ENCODE measurements at regions not wholly inside any gene's neighbourhood (a gene's known extent, or its start where the extent isn't known, plus 50 kb on each side); places are given as distances from the start of the nearest gene placed in this dataset.
A peak's percentile ranks its signal among the peaks of the same experiment; 100 is the strongest.
"Not testable (repeated sequence)": the region's sequence is repeated elsewhere in the genome, so short reads cannot be mapped to it uniquely, and the experiment has no call there.

- Histone ChIP-seq H3K4me3 (no peak overlapping the region), H3K36me3 (no peaks in the 10 kb centered on the region), H3K9me3 (replicated peaks) (no peaks in the 10 kb centered on the region), H3K27me3 (no peaks in the 10 kb centered on the region), H3K4me1 (no peaks in the 10 kb centered on the region), H3K27ac (no peak overlapping the region)
- DNase-seq: no peak
These were observed 834.2 kb downstream of the STPG2 start for GRCh38 chr4:97309121-97309520.

GRCh38 chr4:97317201-97317600 lies 826.1 kb downstream of the STPG2 start:
- Histone ChIP-seq H3K9me3 (replicated peaks) (no peaks in the 10 kb centered on the region), H3K4me3 (no peak overlapping the region), H3K4me1 (no peaks in the 10 kb centered on the region), H3K27ac (no peak overlapping the region), H3K36me3 (no peaks in the 10 kb centered on the region), H3K27me3 (no peaks in the 10 kb centered on the region)
- DNase-seq: no peak

GRCh38 chr4:97317671-97318070 lies 825.6 kb downstream of the STPG2 start:
- Histone ChIP-seq H3K4me3 (no peak overlapping the region), H3K27ac (no peak overlapping the region), H3K36me3 (no peaks in the 10 kb centered on the region), H3K27me3 (no peaks in the 10 kb centered on the region), H3K9me3 (replicated peaks) (no peaks in the 10 kb centered on the region), H3K4me1 (no peaks in the 10 kb centered on the region)
- DNase-seq: no peak

GRCh38 chr4:97325751-97326150 lies 817.5 kb downstream of the STPG2 start:
- H3K27ac ChIP-seq; H3K36me3 ChIP-seq; H3K4me1 ChIP-seq; H3K9me3 ChIP-seq (replicated peaks); H3K4me3 ChIP-seq; H3K27me3 ChIP-seq; DNase-seq: not testable (repeated sequence)

GRCh38 chr4:97330917-97331316 lies 812.4 kb downstream of the STPG2 start:
- DNase-seq: no peak
- Histone ChIP-seq H3K4me3 (no peak overlapping the region), H3K27me3 (no peaks in the 10 kb centered on the region), H3K9me3 (replicated peaks) (no peaks in the 10 kb centered on the region), H3K36me3 (no peaks in the 10 kb centered on the region), H3K4me1 (no peaks in the 10 kb centered on the region), H3K27ac (no peak overlapping the region)

- no peaks in the 10 kb centered on the region for H3K4me1 ChIP-seq
- no peak overlapping the region for H3K4me3 ChIP-seq
- no peaks in the 10 kb centered on the region for H3K36me3 ChIP-seq
- H3K27me3 ChIP-seq: no peaks in the 10 kb centered on the region
- no peak for DNase-seq
- no peak overlapping the region for H3K27ac ChIP-seq
- no peaks in the 10 kb centered on the region for H3K9me3 ChIP-seq (replicated peaks)
These were observed 808.9 kb downstream of the STPG2 start for GRCh38 chr4:97334348-97334747.

GRCh38 chr4:97349468-97350186 lies 793.6 kb downstream of the STPG2 start:
- Histone ChIP-seq H3K36me3 (no peaks in the 10 kb centered on the region), H3K9me3 (replicated peaks) (no peaks in the 10 kb centered on the region), H3K27ac (no peak overlapping the region), H3K4me1 (no peaks in the 10 kb centered on the region), H3K27me3 (no peaks in the 10 kb centered on the region), H3K4me3 (no peak overlapping the region)
- no peak for DNase-seq

GRCh38 chr4:97353876-97354275 lies 789.4 kb downstream of the STPG2 start:
- Histone ChIP-seq H3K27ac (no peak overlapping the region), H3K27me3 (no peaks in the 10 kb centered on the region), H3K9me3 (replicated peaks) (no peaks in the 10 kb centered on the region), H3K36me3 (no peaks in the 10 kb centered on the region), H3K4me1 (no peaks in the 10 kb centered on the region), H3K4me3 (no peak overlapping the region)
- no peak for DNase-seq

GRCh38 chr4:97359826-97360225 lies 783.5 kb downstream of the STPG2 start:
- Histone ChIP-seq H3K36me3 (no peaks in the 10 kb centered on the region), H3K4me3 (no peak overlapping the region)
- no peak for DNase-seq

GRCh38 chr4:97360733-97361132 lies 782.5 kb downstream of the STPG2 start:
- no peak overlapping the region for H3K27ac ChIP-seq
- no peak overlapping the region for H3K4me3 ChIP-seq
- no peaks in the 10 kb centered on the region for H3K36me3 ChIP-seq
- no peaks in the 10 kb centered on the region for H3K9me3 ChIP-seq (replicated peaks)
- no peaks in the 10 kb centered on the region for H3K4me1 ChIP-seq
- no peaks in the 10 kb centered on the region for H3K27me3 ChIP-seq
- DNase-seq: no peak

More at GRCh38 chr4:97359826-97360225, 783.5 kb downstream of the STPG2 start:
- no peaks in the 10 kb centered on the region for H3K9me3 ChIP-seq (replicated peaks)
- H3K27me3 ChIP-seq: no peaks in the 10 kb centered on the region
- H3K4me1 ChIP-seq: no peaks in the 10 kb centered on the region
- H3K27ac ChIP-seq: no peak overlapping the region

GRCh38 chr4:97367878-97368277 lies 775.4 kb downstream of the STPG2 start:
- Histone ChIP-seq H3K4me3 (no peak overlapping the region), H3K27ac (no peak overlapping the region), H3K4me1 (0 out of 2 replicates have a peak, but pooled peaks cover 2% of the 10 kb centered on the region), H3K9me3 (replicated peaks) (no peaks in the 10 kb centered on the region), H3K27me3 (no peaks in the 10 kb centered on the region), H3K36me3 (no peaks in the 10 kb centered on the region)
- DNase-seq: peak; percentile 59 to 73

- peak in 1 of 2 experiments; percentile 15 for DNase-seq
- H3K4me1 ChIP-seq: 0 out of 2 replicates have a peak, but pooled peaks cover 2% of the 10 kb centered on the region
- H3K9me3 ChIP-seq (replicated peaks): no peaks in the 10 kb centered on the region
- no peak overlapping the region for H3K27ac ChIP-seq
- H3K4me3 ChIP-seq: no peak overlapping the region
- no peaks in the 10 kb centered on the region for H3K36me3 ChIP-seq
- no peaks in the 10 kb centered on the region for H3K27me3 ChIP-seq
These were observed 772.7 kb downstream of the STPG2 start for GRCh38 chr4:97370568-97370967.

GRCh38 chr4:97374526-97374925 lies 768.8 kb downstream of the STPG2 start:
- no peaks in the 10 kb centered on the region for H3K9me3 ChIP-seq (replicated peaks)
- no peaks in the 10 kb centered on the region for H3K36me3 ChIP-seq
- DNase-seq: no peak
- H3K4me1 ChIP-seq: no peaks in the 10 kb centered on the region
- no peaks in the 10 kb centered on the region for H3K27me3 ChIP-seq
- no peak overlapping the region for H3K4me3 ChIP-seq
- no peak overlapping the region for H3K27ac ChIP-seq

- DNase-seq: no peak
- H3K4me3 ChIP-seq: no peak overlapping the region
- H3K9me3 ChIP-seq (replicated peaks): no peaks in the 10 kb centered on the region
- H3K27me3 ChIP-seq: no peaks in the 10 kb centered on the region
- H3K4me1 ChIP-seq: no peaks in the 10 kb centered on the region
- H3K27ac ChIP-seq: no peak overlapping the region
- no peaks in the 10 kb centered on the region for H3K36me3 ChIP-seq
These were observed 756.3 kb downstream of the STPG2 start for GRCh38 chr4:97386969-97387368.

- no peak for DNase-seq
- H3K36me3 ChIP-seq: no peaks in the 10 kb centered on the region
- no peak overlapping the region for H3K27ac ChIP-seq
- H3K27me3 ChIP-seq: no peaks in the 10 kb centered on the region
- no peaks in the 10 kb centered on the region for H3K4me1 ChIP-seq
- no peak overlapping the region for H3K4me3 ChIP-seq
- no peaks in the 10 kb centered on the region for H3K9me3 ChIP-seq (replicated peaks)
These were observed 748.6 kb downstream of the STPG2 start for GRCh38 chr4:97394653-97395052.

- Histone ChIP-seq H3K27ac (no peak overlapping the region), H3K4me3 (no peak overlapping the region), H3K36me3 (no peaks in the 10 kb centered on the region), H3K9me3 (replicated peaks) (no peaks in the 10 kb centered on the region), H3K27me3 (no peaks in the 10 kb centered on the region), H3K4me1 (no peaks in the 10 kb centered on the region)
- DNase-seq: no peak
These were observed 747.2 kb downstream of the STPG2 start for GRCh38 chr4:97396097-97396496.

Measured in SJCRH30 (cell line).